HepG2 (cell line): ENCODE measurements at regions not wholly inside any gene's neighbourhood (a gene's known extent, or its start where the extent isn't known, plus 50 kb on each side); places are given as distances from the start of the nearest gene placed in this dataset.

Source experiments
- ATAC-seq: fragments of 200-7000 bp; cut with Tn5 transposase; 3 replicates; pipeline ENCODE4 v1.9.1; 2020; ENCODE audit warnings: mild to moderate bottlenecking, moderate library complexity
- BruUV-seq: library from RNA; stranded (reverse); fragments of 400-500 nt; replicated peaks from 2 replicates; lab custom pipeline; 2021; lab: Mats Ljungman, UMichigan
- CTCF ChIA-PET: fragments of 300-600 bp; formaldehyde crosslinking; extraction: SDS; loops from one replicate; lab custom pipeline; 2021; ENCODE audit warnings: low total read pairs, inconsistent platforms, low intra/inter-chr PET ratio; lab: Yijun Ruan, JAX
- POLR2A ChIA-PET: fragments of 350-600 bp; sonication (Branson Sonifier 250); formaldehyde crosslinking; loops from one replicate; lab custom pipeline; 2020; ENCODE audit warnings: antibody characterized with exemption, inconsistent platforms; lab: Yijun Ruan, JAX
- DNase-seq: peaks from one replicate; pipeline ENCODE4 v3.0.0-alpha.2; 2015; ENCODE audit warnings: low spot score
- FAIRE-seq: peaks from 3 replicates; lab custom pipeline; 2011; peaks lifted over from hg19 to GRCh38; lab: Jason Lieb, UNC
- H2AFZ ChIP-seq: one replicate; pipeline ENCODE4 v1.6.1; 2011; ENCODE audit warnings: low read length, inconsistent platforms
- H3K27ac ChIP-seq: fragments of 300-600 bp; 3 replicates; pipeline ENCODE4 v1.8.0; 2011; ENCODE audit warnings: mixed run types, mild to moderate bottlenecking, mixed read lengths, low read length, inconsistent platforms; ENCODE audit not compliant: insufficient read depth; ENCODE audit errors: extremely low read length
- H3K27me3 ChIP-seq, 2 experiments: fragments of 200-600 bp in 1 of 2; 2 replicates in 1 of 2; 3 replicates in 1 of 2; pipeline versions ENCODE4 v1.6.0 to v1.8.0; 2011; ENCODE audit warnings: low read length in 2 of 2, mild to moderate bottlenecking in 2 of 2, moderate library complexity in 2 of 2, inconsistent platforms in 1 of 2; ENCODE audit not compliant: insufficient read depth in 2 of 2, control insufficient read depth in 1 of 2
- H3K36me3 ChIP-seq, 2 experiments: fragments of 200-600 bp in 1 of 2; replicated peaks in 1 of 2; 2 replicates in 1 of 2; 3 replicates in 1 of 2; pipeline versions ENCODE4 v1.5.1 to v1.8.0; 2011; ENCODE audit warnings: low read length in 2 of 2, inconsistent platforms in 1 of 2; ENCODE audit not compliant: insufficient read depth in 2 of 2, control insufficient read depth in 1 of 2
- H3K4me1 ChIP-seq: 2 replicates; pipeline ENCODE4 v1.5.1; 2012; ENCODE audit warnings: low read length, inconsistent platforms; ENCODE audit not compliant: insufficient read depth
- H3K4me2 ChIP-seq: 2 replicates; pipeline ENCODE4 v1.6.0; 2011; ENCODE audit warnings: low read depth, low read length, inconsistent platforms
- H3K4me3 ChIP-seq, 3 experiments: fragments of 200-600 bp in 1 of 3; sonication (generic), shearing (Covaris generic) in 1 of 3; replicated peaks in 1 of 3; 2 replicates each; pipeline ENCODE4 v1.5.1; 2011 to 2016; ENCODE audit warnings: low read length in 3 of 3, inconsistent platforms in 2 of 3, low read depth in 2 of 3, mild to moderate bottlenecking in 2 of 3, control low read depth in 1 of 3, mixed read lengths in 1 of 3; ENCODE audit not compliant: insufficient read depth in 1 of 3
- H3K79me2 ChIP-seq: one replicate; pipeline ENCODE4 v1.6.1; 2011; ENCODE audit warnings: low read length, inconsistent platforms; ENCODE audit not compliant: insufficient read depth
- H3K9ac ChIP-seq: 2 replicates; pipeline ENCODE4 v1.6.0; 2011; ENCODE audit warnings: mild to moderate bottlenecking, low read depth, low read length, inconsistent platforms; ENCODE audit not compliant: insufficient read depth
- H3K9me3 ChIP-seq: 2 replicates; pipeline ENCODE4 v1.5.1; 2012; ENCODE audit warnings: mild to moderate bottlenecking, low read length
- H4K20me1 ChIP-seq: 2 replicates; pipeline ENCODE4 v1.6.0; 2011; ENCODE audit warnings: inconsistent platforms, mild to moderate bottlenecking, low read length, moderate library complexity; ENCODE audit not compliant: insufficient read depth
- ARID3A ChIP-seq: IDR thresholded peaks from 2 replicates; pipeline ENCODE4 v1.6.1; 2012; ENCODE audit warnings: low read depth, low read length, improper control_type of control experiment
- HOXA9 ChIP-seq: sonication (generic); formaldehyde crosslinking; IDR thresholded peaks from 2 replicates; pipeline ENCODE4 v1.8.1; 2022; ENCODE audit warnings: missing genetic modification reagents, mild to moderate bottlenecking, moderate library complexity, borderline replicate concordance
- KDM4B ChIP-seq: sonication (generic); formaldehyde crosslinking; IDR thresholded peaks from 2 replicates; pipeline ENCODE4 v1.4.0; 2020; ENCODE audit warnings: missing genetic modification reagents
- RAD51 ChIP-seq: fragments of 450-650 bp; IDR thresholded peaks from 2 replicates; pipeline ENCODE4 v1.6.1; 2016; ENCODE audit warnings: borderline replicate concordance
- SP1 ChIP-seq, 2 experiments: fragments of 450-650 bp in 1 of 2; sonication (generic) in 1 of 2; formaldehyde crosslinking in 1 of 2; IDR thresholded peaks; 2 replicates each; pipeline versions ENCODE4 v1.4.0 to v1.6.1; 2016 to 2020; ENCODE audit warnings: missing genetic modification reagents in 1 of 2
- U2AF1 ChIP-seq: fragments of 200-400 bp; formaldehyde crosslinking; optimal IDR thresholded peaks from 2 replicates; pipeline ENCODE3; 2017; ENCODE audit warnings: mild to moderate bottlenecking, low read depth, low read length
- ZNF713 ChIP-seq: sonication (generic); formaldehyde crosslinking; IDR thresholded peaks from 2 replicates; pipeline ENCODE4 v1.4.0; 2020; ENCODE audit warnings: mild to moderate bottlenecking, missing genetic modification reagents
- ZNF766 ChIP-seq: sonication (generic); formaldehyde crosslinking; IDR thresholded peaks from 2 replicates; pipeline ENCODE4 v1.5.0; 2020; ENCODE audit warnings: missing genetic modification reagents, borderline replicate concordance
- WGBS: methylation state at CpG from one replicate; pipeline ENCODE4 v1.1.6; 2017; ENCODE audit warnings: low lambda C conversion rate; 5-methylcytosine and 5-hydroxymethylcytosine counted together
- in situ Hi-C: cut with HindIII; loops from 2 replicates; pipeline ENCODE4 v1.10.0; 2017; ENCODE audit warnings: low pct_unique_long_range_greater_than_20kb; ENCODE audit not compliant: extremely low pct_ligation_motif_present
- intact Hi-C: fragments of 100-400 bp; cut with micrococcal nuclease; formaldehyde crosslinking; loops from one replicate; pipeline ENCODE4 v1.10.0; 2022; ENCODE audit not compliant: unreplicated experiment
- TF ChIP-seq, protein P1 (sequence below): sonication (generic); formaldehyde crosslinking; IDR thresholded peaks from 2 replicates; pipeline ENCODE4 v1.4.0; 2020; ENCODE audit warnings: mild to moderate bottlenecking, missing genetic modification reagents
- TF ChIP-seq, protein P2 (sequence below): sonication (generic); formaldehyde crosslinking; IDR thresholded peaks from 2 replicates; pipeline ENCODE4 v1.4.0; 2020; ENCODE audit warnings: missing genetic modification reagents, borderline replicate concordance

DNA sequence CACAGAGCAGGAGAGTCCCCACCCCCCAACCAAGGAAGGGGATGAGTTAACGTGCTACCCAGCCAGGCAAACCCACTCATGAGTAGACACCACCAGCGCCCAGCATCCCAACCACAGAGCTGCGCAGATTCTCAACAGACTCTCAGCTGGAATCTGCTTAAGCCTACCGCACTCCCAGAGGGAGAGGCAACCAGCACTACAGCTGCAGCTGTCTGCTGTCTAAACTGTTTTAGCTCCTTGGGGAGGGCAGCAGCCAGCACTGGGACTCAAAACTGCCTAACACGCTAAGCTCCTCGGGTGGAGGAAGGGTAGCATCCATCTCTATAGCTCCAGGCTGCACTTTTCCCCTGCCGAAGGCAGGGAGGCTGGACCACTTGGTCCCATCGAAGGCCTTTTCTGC is 539.8 kb downstream of the EPHA7 start:
- no peak for TF ChIP-seq U2AF1
- no peak for TF ChIP-seq KDM4B
- no peak for TF ChIP-seq SP1 (IDR thresholded peaks at IDR 0.05)
- TF ChIP-seq SP1 (CRISPR knock-in tag; IDR thresholded peaks at IDR 0.05) = no peak
- TF ChIP-seq, protein P1, sequence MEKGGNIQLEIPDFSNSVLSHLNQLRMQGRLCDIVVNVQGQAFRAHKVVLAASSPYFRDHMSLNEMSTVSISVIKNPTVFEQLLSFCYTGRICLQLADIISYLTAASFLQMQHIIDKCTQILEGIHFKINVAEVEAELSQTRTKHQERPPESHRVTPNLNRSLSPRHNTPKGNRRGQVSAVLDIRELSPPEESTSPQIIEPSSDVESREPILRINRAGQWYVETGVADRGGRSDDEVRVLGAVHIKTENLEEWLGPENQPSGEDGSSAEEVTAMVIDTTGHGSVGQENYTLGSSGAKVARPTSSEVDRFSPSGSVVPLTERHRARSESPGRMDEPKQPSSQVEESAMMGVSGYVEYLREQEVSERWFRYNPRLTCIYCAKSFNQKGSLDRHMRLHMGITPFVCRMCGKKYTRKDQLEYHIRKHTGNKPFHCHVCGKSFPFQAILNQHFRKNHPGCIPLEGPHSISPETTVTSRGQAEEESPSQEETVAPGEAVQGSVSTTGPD (CRISPR knock-in tag) = no peak
- no peak for TF ChIP-seq RAD51
- TF ChIP-seq, protein P2, sequence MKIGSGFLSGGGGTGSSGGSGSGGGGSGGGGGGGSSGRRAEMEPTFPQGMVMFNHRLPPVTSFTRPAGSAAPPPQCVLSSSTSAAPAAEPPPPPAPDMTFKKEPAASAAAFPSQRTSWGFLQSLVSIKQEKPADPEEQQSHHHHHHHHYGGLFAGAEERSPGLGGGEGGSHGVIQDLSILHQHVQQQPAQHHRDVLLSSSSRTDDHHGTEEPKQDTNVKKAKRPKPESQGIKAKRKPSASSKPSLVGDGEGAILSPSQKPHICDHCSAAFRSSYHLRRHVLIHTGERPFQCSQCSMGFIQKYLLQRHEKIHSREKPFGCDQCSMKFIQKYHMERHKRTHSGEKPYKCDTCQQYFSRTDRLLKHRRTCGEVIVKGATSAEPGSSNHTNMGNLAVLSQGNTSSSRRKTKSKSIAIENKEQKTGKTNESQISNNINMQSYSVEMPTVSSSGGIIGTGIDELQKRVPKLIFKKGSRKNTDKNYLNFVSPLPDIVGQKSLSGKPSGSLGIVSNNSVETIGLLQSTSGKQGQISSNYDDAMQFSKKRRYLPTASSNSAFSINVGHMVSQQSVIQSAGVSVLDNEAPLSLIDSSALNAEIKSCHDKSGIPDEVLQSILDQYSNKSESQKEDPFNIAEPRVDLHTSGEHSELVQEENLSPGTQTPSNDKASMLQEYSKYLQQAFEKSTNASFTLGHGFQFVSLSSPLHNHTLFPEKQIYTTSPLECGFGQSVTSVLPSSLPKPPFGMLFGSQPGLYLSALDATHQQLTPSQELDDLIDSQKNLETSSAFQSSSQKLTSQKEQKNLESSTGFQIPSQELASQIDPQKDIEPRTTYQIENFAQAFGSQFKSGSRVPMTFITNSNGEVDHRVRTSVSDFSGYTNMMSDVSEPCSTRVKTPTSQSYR = no peak
- no peak for TF ChIP-seq ARID3A
- no peak for TF ChIP-seq ZNF766 (CRISPR knock-in tag)
- no peak for TF ChIP-seq ZNF713
- TF ChIP-seq HOXA9 (CRISPR knock-in tag) = no peak
- TF ChIP-seq, all 625 proteins: peak for 0
- Histone ChIP-seq H3K36me3 (no peaks in the 10 kb centered on the region), H3K27me3 (no peaks in the 10 kb centered on the region), H2AFZ (no peak overlapping the region), H3K9ac (no peak overlapping the region), H3K4me3 (no peak overlapping the region), H3K79me2 (no peaks in the 10 kb centered on the region), H4K20me1 (no peaks in the 10 kb centered on the region), H3K27ac (no peak overlapping the region), H3K9me3 (peaks cover 45% of the 10 kb centered on the region), H3K4me2 (no peak overlapping the region), H3K4me1 (no peaks in the 10 kb centered on the region)
- no TSS peak for BruUV-seq
- no peak for DNase-seq
- FAIRE-seq = no peak
- intact Hi-C loops (no loop called here), in situ Hi-C loops (no loop called here)
- ATAC-seq = no peak
- ChIA-PET CTCF (no interaction called here), POLR2A (no interaction called here)
- 30% methylated on average over 5 of the region's 8 CpGs for WGBS
